Neural progenitor cell (in vitro differentiated cells): ENCODE measurements at regions not wholly inside any gene's neighbourhood (a gene's known extent, or its start where the extent isn't known, plus 50 kb on each side); places are given as distances from the start of the nearest gene placed in this dataset.
A peak's percentile ranks its signal among the peaks of the same experiment; 100 is the strongest.

Source experiments
- DNase-seq: peaks from one replicate; pipeline ENCODE4 v3.0.0-alpha.2; 2016; ENCODE audit warnings: low spot score
- H2AFZ ChIP-seq: fragments of 200-600 bp; sonication (generic); replicated peaks from 2 replicates; pipeline ENCODE4 v1.6.1; 2016; ENCODE audit warnings: antibody characterized with exemption
- H3F3A ChIP-seq: fragments of 200-600 bp; sonication (generic); 2 replicates; pipeline ENCODE4 v1.6.1; 2016; ENCODE audit warnings: antibody characterized with exemption, low read depth
- H3K27ac ChIP-seq: fragments of 200-600 bp; sonication (generic); 2 replicates; pipeline ENCODE4 v1.5.1; 2016; ENCODE audit warnings: mild to moderate bottlenecking
- H3K27me3 ChIP-seq: fragments of 200-600 bp; sonication (generic); 2 replicates; pipeline ENCODE4 v1.6.1; 2016; ENCODE audit warnings: mild to moderate bottlenecking, moderate library complexity
- H3K36me3 ChIP-seq: fragments of 200-600 bp; sonication (generic); 2 replicates; pipeline ENCODE4 v1.5.1; 2016
- H3K4me1 ChIP-seq: fragments of 200-600 bp; sonication (generic); 2 replicates; pipeline ENCODE4 v1.6.1; 2016; ENCODE audit warnings: mixed run types
- H3K4me2 ChIP-seq: fragments of 200-600 bp; sonication (generic); 2 replicates; pipeline ENCODE4 v1.6.1; 2016
- H3K4me3 ChIP-seq: fragments of 200-600 bp; sonication (generic); 2 replicates; pipeline ENCODE4 v1.5.1; 2016
- H3K79me2 ChIP-seq: fragments of 200-600 bp; sonication (generic); 2 replicates; pipeline ENCODE4 v1.6.1; 2016; ENCODE audit warnings: low read depth
- H3K9ac ChIP-seq: fragments of 200-600 bp; sonication (generic); 2 replicates; pipeline ENCODE4 v1.6.1; 2016
- H3K9me3 ChIP-seq: fragments of 200-600 bp; sonication (generic); 2 replicates; pipeline ENCODE4 v1.5.1; 2016; ENCODE audit warnings: low read depth
- H4K20me1 ChIP-seq: fragments of 200-600 bp; sonication (generic); 2 replicates; pipeline ENCODE4 v1.6.1; 2016; ENCODE audit warnings: low read depth
- H3K27ac Mint-ChIP-seq: 3 replicates; pipeline ENCODE4 v1.8.0; 2021; ENCODE audit warnings: mixed read lengths
- H3K27me3 Mint-ChIP-seq: 2 replicates; pipeline ENCODE4 v1.8.0; 2022; ENCODE audit warnings: low read depth, mild to moderate bottlenecking, inconsistent platforms, moderate library complexity, mixed read lengths; ENCODE audit not compliant: insufficient read depth
- H3K36me3 Mint-ChIP-seq: 3 replicates; pipeline ENCODE4 v1.8.0; 2021; ENCODE audit warnings: mixed read lengths
- H3K4me1 Mint-ChIP-seq: 3 replicates; pipeline ENCODE4 v1.8.0; 2021; ENCODE audit warnings: mixed read lengths
- H3K4me3 Mint-ChIP-seq: 3 replicates; pipeline ENCODE4 v1.8.0; 2021; ENCODE audit warnings: mild to moderate bottlenecking, moderate library complexity, mixed read lengths
- H3K9me3 Mint-ChIP-seq: 3 replicates; pipeline ENCODE4 v1.8.0; 2020; ENCODE audit warnings: mixed read lengths
- EZH2 ChIP-seq: fragments of 200-600 bp; sonication (generic); IDR thresholded peaks from 2 replicates; pipeline ENCODE4 v1.6.1; 2017; ENCODE audit warnings: antibody characterized with exemption, mild to moderate bottlenecking, moderate library complexity
- EZH2phosphoT487 ChIP-seq: fragments of 200-600 bp; sonication (generic); IDR thresholded peaks from 2 replicates; pipeline ENCODE4 v1.6.1; 2017; ENCODE audit warnings: antibody characterized with exemption
- TF ChIP-seq, protein P1 (sequence below): fragments of 200-600 bp; sonication (generic); IDR thresholded peaks from 2 replicates; pipeline ENCODE4 v1.5.1; 2017; ENCODE audit warnings: antibody characterized with exemption, mild to moderate bottlenecking

DNA sequence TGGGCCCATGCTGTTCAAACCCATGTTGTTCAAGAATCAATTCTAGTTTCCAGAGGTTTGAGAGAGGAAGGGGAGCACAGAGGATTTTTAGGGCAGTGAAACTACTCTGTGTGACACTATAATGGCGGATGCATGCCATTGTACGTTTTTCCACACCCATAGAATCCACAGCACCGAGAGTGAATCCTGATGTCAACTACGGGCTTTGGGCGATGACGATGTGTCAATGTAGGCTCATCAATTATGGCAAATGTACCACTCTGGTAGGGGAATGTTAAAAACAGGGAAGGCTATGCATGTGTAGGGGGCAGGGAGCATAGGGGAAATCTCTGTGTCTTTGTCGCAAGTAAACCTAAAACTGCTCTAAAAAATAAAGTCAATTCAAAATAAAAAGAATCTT is 70.7 kb upstream of the UBAC2 start:
- Mint-ChIP-seq H3K9me3 (no peaks in the 10 kb centered on the region), H3K27me3 (no peaks in the 10 kb centered on the region), H3K36me3 (no peaks in the 10 kb centered on the region), H3K27ac (no peak overlapping the region), H3K4me1 (peaks cover 16% of the 10 kb centered on the region), H3K4me3 (no peak overlapping the region)
- no peaks in the 10 kb centered on the region for H3F3A ChIP-seq
- no peaks in the 10 kb centered on the region for H3K36me3 ChIP-seq
- TF ChIP-seq EZH2phosphoT487 (no peak), EZH2 (no peak)
- TF ChIP-seq, protein P1, sequence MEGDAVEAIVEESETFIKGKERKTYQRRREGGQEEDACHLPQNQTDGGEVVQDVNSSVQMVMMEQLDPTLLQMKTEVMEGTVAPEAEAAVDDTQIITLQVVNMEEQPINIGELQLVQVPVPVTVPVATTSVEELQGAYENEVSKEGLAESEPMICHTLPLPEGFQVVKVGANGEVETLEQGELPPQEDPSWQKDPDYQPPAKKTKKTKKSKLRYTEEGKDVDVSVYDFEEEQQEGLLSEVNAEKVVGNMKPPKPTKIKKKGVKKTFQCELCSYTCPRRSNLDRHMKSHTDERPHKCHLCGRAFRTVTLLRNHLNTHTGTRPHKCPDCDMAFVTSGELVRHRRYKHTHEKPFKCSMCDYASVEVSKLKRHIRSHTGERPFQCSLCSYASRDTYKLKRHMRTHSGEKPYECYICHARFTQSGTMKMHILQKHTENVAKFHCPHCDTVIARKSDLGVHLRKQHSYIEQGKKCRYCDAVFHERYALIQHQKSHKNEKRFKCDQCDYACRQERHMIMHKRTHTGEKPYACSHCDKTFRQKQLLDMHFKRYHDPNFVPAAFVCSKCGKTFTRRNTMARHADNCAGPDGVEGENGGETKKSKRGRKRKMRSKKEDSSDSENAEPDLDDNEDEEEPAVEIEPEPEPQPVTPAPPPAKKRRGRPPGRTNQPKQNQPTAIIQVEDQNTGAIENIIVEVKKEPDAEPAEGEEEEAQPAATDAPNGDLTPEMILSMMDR = no peak
- H3K27ac ChIP-seq = no peak overlapping the region
- no peak overlapping the region for H2AFZ ChIP-seq
- H3K4me3 ChIP-seq = no peak overlapping the region
- no peaks in the 10 kb centered on the region for H3K79me2 ChIP-seq
- no peaks in the 10 kb centered on the region for H3K9me3 ChIP-seq
- H3K4me1 ChIP-seq = peaks cover 10% of the 10 kb centered on the region
- H4K20me1 ChIP-seq = no peaks in the 10 kb centered on the region
- no peak for DNase-seq
- no peak overlapping the region for H3K4me2 ChIP-seq
- no peaks in the 10 kb centered on the region for H3K27me3 ChIP-seq
- no peak overlapping the region for H3K9ac ChIP-seq

DNA sequence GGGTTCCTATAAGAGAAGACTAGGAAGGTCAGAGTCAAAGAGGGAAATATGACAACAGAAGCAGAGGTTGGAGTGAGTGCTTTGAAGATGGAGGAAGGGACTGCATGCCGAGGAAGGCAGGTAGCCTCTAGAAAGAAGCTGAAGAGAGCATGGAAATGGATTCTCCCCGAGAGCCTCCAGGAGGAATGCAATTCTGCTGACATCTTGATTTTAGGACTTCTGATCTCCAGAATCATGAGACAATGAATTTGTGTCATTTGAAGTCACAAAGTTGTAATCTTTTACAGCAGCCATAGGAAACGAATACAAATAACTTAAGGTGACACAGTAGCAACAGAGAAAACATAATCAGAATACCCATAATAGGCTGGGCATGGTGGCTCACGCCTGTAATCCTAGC is 69.2 kb upstream of the UBAC2 start:
- no peaks in the 10 kb centered on the region for H3K27me3 ChIP-seq
- H3K9me3 Mint-ChIP-seq = no peaks in the 10 kb centered on the region

DNA sequence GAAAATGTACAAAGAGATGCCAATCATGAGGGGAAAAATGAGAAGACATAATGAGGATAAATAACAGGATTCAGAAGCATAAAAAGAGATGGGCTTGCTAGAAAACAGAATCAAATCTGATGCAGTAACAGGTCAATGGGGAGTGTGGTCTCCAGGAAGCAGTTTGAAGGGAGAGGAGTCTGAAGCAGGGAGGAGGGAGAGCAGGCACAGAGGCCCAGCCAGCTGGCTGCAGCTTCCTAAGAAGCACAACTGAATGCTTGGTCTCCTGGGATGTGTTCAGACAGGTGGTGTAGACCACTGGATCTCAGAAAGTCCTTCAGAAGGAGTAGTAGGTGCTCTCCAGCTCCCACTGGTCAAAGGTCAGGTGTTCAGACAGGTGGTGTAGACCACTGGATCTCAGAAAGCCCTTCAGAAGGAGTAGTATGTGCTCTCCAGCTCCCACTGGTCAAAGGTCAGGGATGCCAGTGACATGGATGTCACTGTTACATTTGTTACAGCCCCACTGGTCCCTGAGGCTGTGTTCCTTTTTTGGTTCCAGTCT is 68.3 kb upstream of the UBAC2 start:
- Histone ChIP-seq H3K36me3 (no peaks in the 10 kb centered on the region), H3K79me2 (no peaks in the 10 kb centered on the region), H3K27me3 (no peaks in the 10 kb centered on the region), H3K4me2 (no peak overlapping the region), H2AFZ (peak overlapping the region; percentile 10), H3K27ac (no peak overlapping the region), H3K9me3 (no peaks in the 10 kb centered on the region), H3K4me1 (peaks cover 10% of the 10 kb centered on the region), H3F3A (no peaks in the 10 kb centered on the region), H3K9ac (no peak overlapping the region), H4K20me1 (no peaks in the 10 kb centered on the region), H3K4me3 (no peak overlapping the region)
- no peak for DNase-seq
- Mint-ChIP-seq H3K27ac (no peak overlapping the region), H3K4me3 (no peak overlapping the region), H3K9me3 (no peaks in the 10 kb centered on the region), H3K36me3 (no peaks in the 10 kb centered on the region), H3K27me3 (no peaks in the 10 kb centered on the region), H3K4me1 (peaks cover 16% of the 10 kb centered on the region)
- TF ChIP-seq EZH2phosphoT487 (no peak), EZH2 (no peak)
- TF ChIP-seq, protein P1 = no peak

More for the DNA sequence above, 69.2 kb upstream of the UBAC2 start:
- TF ChIP-seq EZH2 (no peak), EZH2phosphoT487 (no peak)
- TF ChIP-seq, protein P1 = no peak
- Histone ChIP-seq H2AFZ (no peak overlapping the region), H3F3A (no peaks in the 10 kb centered on the region), H3K9ac (no peak overlapping the region), H3K79me2 (no peaks in the 10 kb centered on the region), H3K4me2 (no peak overlapping the region), H4K20me1 (no peaks in the 10 kb centered on the region), H3K4me1 (peaks cover 10% of the 10 kb centered on the region), H3K36me3 (no peaks in the 10 kb centered on the region), H3K4me3 (no peak overlapping the region), H3K27ac (no peak overlapping the region), H3K9me3 (no peaks in the 10 kb centered on the region)
- no peaks in the 10 kb centered on the region for H3K36me3 Mint-ChIP-seq
- no peak overlapping the region for H3K4me3 Mint-ChIP-seq
- no peak overlapping the region for H3K27ac Mint-ChIP-seq
- no peaks in the 10 kb centered on the region for H3K27me3 Mint-ChIP-seq
- H3K4me1 Mint-ChIP-seq = peaks cover 16% of the 10 kb centered on the region
- no peak for DNase-seq
